HEK293 (cell line): ENCODE measurements at regions not wholly inside any gene's neighbourhood (a gene's known extent, or its start where the extent isn't known, plus 50 kb on each side); places are given as distances from the start of the nearest gene placed in this dataset.

Source experiments
- CTCF ChIA-PET: fragments of 350-600 bp; formaldehyde crosslinking; extraction: SDS; loops from one replicate; lab custom pipeline; 2021; ENCODE audit warnings: antibody characterized with exemption; lab: Yijun Ruan, JAX
- POLR2A ChIA-PET: fragments of 300-600 bp; formaldehyde crosslinking; extraction: SDS; loops from one replicate; lab custom pipeline; 2020; ENCODE audit warnings: antibody characterized with exemption, inconsistent platforms; lab: Yijun Ruan, JAX
- H3K27ac ChIP-seq: fragments of 200-500 bp; sonication (Bioruptor generic); 2 replicates; pipeline ENCODE4 v1.5.1; 2014; ENCODE audit warnings: low read depth, low read length, control low read depth, inconsistent platforms; ENCODE audit errors: extremely low read depth
- H3K36me3 ChIP-seq, 2 experiments: fragments of 200-500 bp in 1 of 2; sonication (Bioruptor generic) in 1 of 2; 1 replicate in 1 of 2; 2 replicates in 1 of 2; pipeline ENCODE4 v1.5.1; 2014 to 2017; ENCODE audit warnings: inconsistent platforms in 2 of 2, low read length in 2 of 2; ENCODE audit not compliant: control insufficient read depth in 2 of 2, insufficient read depth in 1 of 2
- H3K4me1 ChIP-seq: fragments of 200-500 bp; sonication (Bioruptor generic); 2 replicates; pipeline ENCODE4 v1.5.1; 2014; ENCODE audit warnings: mild to moderate bottlenecking, low read length, inconsistent platforms; ENCODE audit not compliant: control insufficient read depth, insufficient read depth
- H3K4me3 ChIP-seq: 2 replicates; pipeline ENCODE4 v1.5.1; 2011; ENCODE audit warnings: low read depth, mild to moderate bottlenecking, control low read depth, low read length, moderate library complexity
- H3K9me3 ChIP-seq: fragments of 200-500 bp; sonication (Bioruptor generic); 2 replicates; pipeline ENCODE4 v1.5.1; 2014; ENCODE audit warnings: low read depth, low read length, inconsistent platforms; ENCODE audit not compliant: control insufficient read depth, insufficient read depth
- AEBP2 ChIP-seq: fragments of 450-650 bp; formaldehyde crosslinking; IDR thresholded peaks from 2 replicates; pipeline ENCODE4 v1.5.1; 2016; ENCODE audit warnings: missing biosample characterization, missing genetic modification characterization, borderline replicate concordance
- TRIM28 ChIP-seq: IDR thresholded peaks from 2 replicates; pipeline ENCODE4 v1.6.1; 2011; ENCODE audit warnings: low read length, control low read depth, borderline replicate concordance
- YY2 ChIP-seq: fragments of 450-650 bp; formaldehyde crosslinking; IDR thresholded peaks from 2 replicates; pipeline ENCODE4 v1.5.1; 2016; ENCODE audit warnings: missing biosample characterization, missing genetic modification characterization
- ZBTB1 ChIP-seq: fragments of 450-650 bp; formaldehyde crosslinking; IDR thresholded peaks from 2 replicates; pipeline ENCODE4 v1.5.1; 2016; ENCODE audit warnings: missing biosample characterization, missing genetic modification characterization
- ZBTB17 ChIP-seq: fragments of 450-650 bp; formaldehyde crosslinking; IDR thresholded peaks from 2 replicates; pipeline ENCODE4 v1.5.1; 2016; ENCODE audit warnings: missing biosample characterization, missing genetic modification characterization
- ZIC2 ChIP-seq: fragments of 450-650 bp; formaldehyde crosslinking; IDR thresholded peaks from 2 replicates; pipeline ENCODE4 v1.5.1; 2016; ENCODE audit warnings: missing biosample characterization, missing genetic modification characterization
- ZNF214 ChIP-seq: fragments of 450-650 bp; formaldehyde crosslinking; IDR thresholded peaks from 2 replicates; pipeline ENCODE4 v1.5.1; 2017; ENCODE audit warnings: missing biosample characterization, mild to moderate bottlenecking, missing genetic modification characterization, borderline replicate concordance
- ZNF239 ChIP-seq: fragments of 450-650 bp; formaldehyde crosslinking; IDR thresholded peaks from 2 replicates; pipeline ENCODE4 v1.5.1; 2016; ENCODE audit warnings: missing biosample characterization, missing genetic modification characterization
- ZNF274 ChIP-seq, 2 experiments: fragments of 200-500 bp in 1 of 2; fragments of 450-650 bp in 1 of 2; sonication (Bioruptor generic) in 1 of 2; formaldehyde crosslinking in 1 of 2; IDR thresholded peaks; 2 replicates each; pipeline versions ENCODE4 v1.5.1 to v1.6.1; 2014 to 2016; ENCODE audit warnings: borderline replicate concordance in 1 of 2, inconsistent platforms in 1 of 2, low read length in 1 of 2, missing biosample characterization in 1 of 2, missing genetic modification characterization in 1 of 2
- ZNF366 ChIP-seq: fragments of 450-650 bp; formaldehyde crosslinking; conservative IDR thresholded peaks from 2 replicates; pipeline ENCODE4 v1.5.1; 2016; ENCODE audit warnings: missing biosample characterization, missing genetic modification characterization
- ZNF707 ChIP-seq: fragments of 450-650 bp; formaldehyde crosslinking; IDR thresholded peaks from 2 replicates; pipeline ENCODE4 v1.5.1; 2016; ENCODE audit warnings: missing biosample characterization, missing genetic modification characterization
- TF ChIP-seq, protein P1 (sequence below): sonication (generic); formaldehyde crosslinking; IDR thresholded peaks from 2 replicates; pipeline ENCODE4 v1.8.1; 2022; ENCODE audit warnings: mild to moderate bottlenecking, moderate library complexity, missing genetic modification reagents
- TF ChIP-seq, protein P2 (sequence below): fragments of 450-650 bp; formaldehyde crosslinking; IDR thresholded peaks from 2 replicates; pipeline ENCODE4 v1.5.1; 2017; ENCODE audit warnings: missing biosample characterization, mild to moderate bottlenecking, missing genetic modification characterization, moderate library complexity
- TF ChIP-seq, protein P3 (sequence below): fragments of 450-650 bp; formaldehyde crosslinking; IDR thresholded peaks from 2 replicates; pipeline ENCODE4 v1.5.1; 2016; ENCODE audit warnings: missing biosample characterization, missing genetic modification characterization
- TF ChIP-seq, protein P4 (sequence below): fragments of 450-650 bp; formaldehyde crosslinking; IDR thresholded peaks from 2 replicates; pipeline ENCODE4 v1.5.1; 2016; ENCODE audit warnings: missing biosample characterization, missing genetic modification characterization
- TF ChIP-seq, protein P5 (sequence below): fragments of 450-650 bp; formaldehyde crosslinking; IDR thresholded peaks from 2 replicates; pipeline ENCODE4 v1.5.1; 2016; ENCODE audit warnings: missing biosample characterization, missing genetic modification characterization

GRCh38 chr17:79468183-79468944 is 142.5 kb downstream of the RBFOX3 start:
- POLR2A ChIA-PET: no interaction called here
- TF ChIP-seq ZNF239 (tag by site-specific recombination): no peak
- peak; percentile 94 for TF ChIP-seq ZNF366 (tag by site-specific recombination)
- peak; percentile 100 for TF ChIP-seq ZBTB17 (tag by site-specific recombination)
- TF ChIP-seq, all 188 proteins: peak for 2
- Histone ChIP-seq H3K4me1 (no peaks in the 10 kb centered on the region), H3K36me3 (no peaks in the 10 kb centered on the region), H3K4me3 (no peak overlapping the region), H3K27ac (no peak overlapping the region), H3K9me3 (no peaks in the 10 kb centered on the region)
- CTCF ChIA-PET: no interaction called here

DNA sequence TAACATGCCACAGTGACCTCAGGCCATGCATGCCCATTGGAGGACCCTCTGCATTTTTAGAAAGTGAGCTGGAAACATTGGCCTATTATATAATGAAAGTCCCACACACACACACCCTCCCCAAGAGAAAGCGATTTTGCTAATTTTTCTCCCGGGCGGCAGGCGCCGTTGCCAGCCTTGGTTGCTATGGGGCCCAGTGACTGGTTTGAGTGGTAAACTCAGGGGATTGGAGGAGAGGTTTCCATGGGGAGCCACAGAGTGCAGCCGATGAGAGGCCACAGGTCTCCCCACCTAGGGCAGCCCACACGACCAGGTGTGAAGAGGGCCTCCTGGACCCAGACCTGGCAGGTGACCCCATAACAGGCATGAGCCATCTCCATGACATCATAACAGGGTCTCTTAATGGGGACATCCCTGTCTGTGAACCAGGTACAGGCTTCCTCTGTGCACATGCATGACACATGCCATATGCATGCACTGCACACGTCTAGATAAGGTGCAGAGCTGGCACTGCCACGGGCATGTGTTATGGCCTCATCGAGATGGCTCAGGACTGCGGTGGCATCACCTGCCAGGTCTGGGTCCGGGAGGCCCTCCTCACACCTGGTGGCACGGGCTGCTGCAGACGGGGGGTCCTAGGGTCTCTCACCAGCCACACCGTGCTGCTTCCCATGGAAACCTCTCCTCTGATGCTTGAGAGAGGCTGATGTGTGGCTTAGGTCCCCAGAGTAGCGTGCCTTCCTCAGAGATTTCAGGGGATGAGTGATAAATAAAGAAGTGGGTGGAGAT is 144.1 kb downstream of the RBFOX3 start:
- POLR2A ChIA-PET: no interaction called here
- CTCF ChIA-PET: no interaction called here
- Histone ChIP-seq H3K4me1 (no peaks in the 10 kb centered on the region), H3K9me3 (no peaks in the 10 kb centered on the region), H3K36me3 (no peaks in the 10 kb centered on the region), H3K4me3 (no peak overlapping the region), H3K27ac (no peak overlapping the region)
- TF ChIP-seq TRIM28 (no peak), ZNF214 (tag by site-specific recombination) (no peak), AEBP2 (tag by site-specific recombination) (no peak), ZNF274 (IDR thresholded peaks at IDR 0.05; ENCODE audit: low read length) (no peak), ZNF274 (tag by site-specific recombination; IDR thresholded peaks at IDR 0.05; ENCODE audit: borderline replicate concordance) (no peak), ZIC2 (no peak), YY2 (tag by site-specific recombination) (no peak), ZBTB1 (tag by site-specific recombination) (no peak)
- TF ChIP-seq, protein P1, sequence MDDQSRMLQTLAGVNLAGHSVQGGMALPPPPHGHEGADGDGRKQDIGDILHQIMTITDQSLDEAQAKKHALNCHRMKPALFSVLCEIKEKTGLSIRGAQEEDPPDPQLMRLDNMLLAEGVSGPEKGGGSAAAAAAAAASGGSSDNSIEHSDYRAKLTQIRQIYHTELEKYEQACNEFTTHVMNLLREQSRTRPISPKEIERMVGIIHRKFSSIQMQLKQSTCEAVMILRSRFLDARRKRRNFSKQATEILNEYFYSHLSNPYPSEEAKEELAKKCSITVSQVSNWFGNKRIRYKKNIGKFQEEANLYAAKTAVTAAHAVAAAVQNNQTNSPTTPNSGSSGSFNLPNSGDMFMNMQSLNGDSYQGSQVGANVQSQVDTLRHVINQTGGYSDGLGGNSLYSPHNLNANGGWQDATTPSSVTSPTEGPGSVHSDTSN (CRISPR knock-in tag): no peak
- TF ChIP-seq, protein P2, sequence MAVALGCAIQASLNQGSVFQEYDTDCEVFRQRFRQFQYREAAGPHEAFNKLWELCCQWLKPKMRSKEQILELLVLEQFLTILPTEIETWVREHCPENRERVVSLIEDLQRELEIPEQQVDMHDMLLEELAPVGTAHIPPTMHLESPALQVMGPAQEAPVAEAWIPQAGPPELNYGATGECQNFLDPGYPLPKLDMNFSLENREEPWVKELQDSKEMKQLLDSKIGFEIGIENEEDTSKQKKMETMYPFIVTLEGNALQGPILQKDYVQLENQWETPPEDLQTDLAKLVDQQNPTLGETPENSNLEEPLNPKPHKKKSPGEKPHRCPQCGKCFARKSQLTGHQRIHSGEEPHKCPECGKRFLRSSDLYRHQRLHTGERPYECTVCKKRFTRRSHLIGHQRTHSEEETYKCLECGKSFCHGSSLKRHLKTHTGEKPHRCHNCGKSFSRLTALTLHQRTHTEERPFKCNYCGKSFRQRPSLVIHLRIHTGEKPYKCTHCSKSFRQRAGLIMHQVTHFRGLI (tag by site-specific recombination): no peak
- TF ChIP-seq, protein P3, sequence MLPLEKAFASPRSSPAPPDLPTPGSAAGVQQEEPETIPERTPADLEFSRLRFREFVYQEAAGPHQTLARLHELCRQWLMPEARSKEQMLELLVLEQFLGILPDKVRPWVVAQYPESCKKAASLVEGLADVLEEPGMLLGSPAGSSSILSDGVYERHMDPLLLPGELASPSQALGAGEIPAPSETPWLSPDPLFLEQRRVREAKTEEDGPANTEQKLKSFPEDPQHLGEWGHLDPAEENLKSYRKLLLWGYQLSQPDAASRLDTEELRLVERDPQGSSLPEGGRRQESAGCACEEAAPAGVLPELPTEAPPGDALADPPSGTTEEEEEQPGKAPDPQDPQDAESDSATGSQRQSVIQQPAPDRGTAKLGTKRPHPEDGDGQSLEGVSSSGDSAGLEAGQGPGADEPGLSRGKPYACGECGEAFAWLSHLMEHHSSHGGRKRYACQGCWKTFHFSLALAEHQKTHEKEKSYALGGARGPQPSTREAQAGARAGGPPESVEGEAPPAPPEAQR (tag by site-specific recombination): no peak

GRCh38 chr17:79465681-79466025 is 145.2 kb downstream of the RBFOX3 start:
- CTCF ChIA-PET: no interaction called here
- Histone ChIP-seq H3K4me1 (no peaks in the 10 kb centered on the region), H3K36me3 (no peaks in the 10 kb centered on the region), H3K27ac (no peak overlapping the region), H3K4me3 (no peak overlapping the region), H3K9me3 (no peaks in the 10 kb centered on the region)
- POLR2A ChIA-PET: no interaction called here
- TF ChIP-seq ZNF707 (tag by site-specific recombination): no peak
- TF ChIP-seq, protein P4, sequence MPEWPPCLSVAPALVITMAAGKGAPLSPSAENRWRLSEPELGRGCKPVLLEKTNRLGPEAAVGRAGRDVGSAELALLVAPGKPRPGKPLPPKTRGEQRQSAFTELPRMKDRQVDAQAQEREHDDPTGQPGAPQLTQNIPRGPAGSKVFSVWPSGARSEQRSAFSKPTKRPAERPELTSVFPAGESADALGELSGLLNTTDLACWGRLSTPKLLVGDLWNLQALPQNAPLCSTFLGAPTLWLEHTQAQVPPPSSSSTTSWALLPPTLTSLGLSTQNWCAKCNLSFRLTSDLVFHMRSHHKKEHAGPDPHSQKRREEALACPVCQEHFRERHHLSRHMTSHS (tag by site-specific recombination): no peak
- TF ChIP-seq, protein P5, sequence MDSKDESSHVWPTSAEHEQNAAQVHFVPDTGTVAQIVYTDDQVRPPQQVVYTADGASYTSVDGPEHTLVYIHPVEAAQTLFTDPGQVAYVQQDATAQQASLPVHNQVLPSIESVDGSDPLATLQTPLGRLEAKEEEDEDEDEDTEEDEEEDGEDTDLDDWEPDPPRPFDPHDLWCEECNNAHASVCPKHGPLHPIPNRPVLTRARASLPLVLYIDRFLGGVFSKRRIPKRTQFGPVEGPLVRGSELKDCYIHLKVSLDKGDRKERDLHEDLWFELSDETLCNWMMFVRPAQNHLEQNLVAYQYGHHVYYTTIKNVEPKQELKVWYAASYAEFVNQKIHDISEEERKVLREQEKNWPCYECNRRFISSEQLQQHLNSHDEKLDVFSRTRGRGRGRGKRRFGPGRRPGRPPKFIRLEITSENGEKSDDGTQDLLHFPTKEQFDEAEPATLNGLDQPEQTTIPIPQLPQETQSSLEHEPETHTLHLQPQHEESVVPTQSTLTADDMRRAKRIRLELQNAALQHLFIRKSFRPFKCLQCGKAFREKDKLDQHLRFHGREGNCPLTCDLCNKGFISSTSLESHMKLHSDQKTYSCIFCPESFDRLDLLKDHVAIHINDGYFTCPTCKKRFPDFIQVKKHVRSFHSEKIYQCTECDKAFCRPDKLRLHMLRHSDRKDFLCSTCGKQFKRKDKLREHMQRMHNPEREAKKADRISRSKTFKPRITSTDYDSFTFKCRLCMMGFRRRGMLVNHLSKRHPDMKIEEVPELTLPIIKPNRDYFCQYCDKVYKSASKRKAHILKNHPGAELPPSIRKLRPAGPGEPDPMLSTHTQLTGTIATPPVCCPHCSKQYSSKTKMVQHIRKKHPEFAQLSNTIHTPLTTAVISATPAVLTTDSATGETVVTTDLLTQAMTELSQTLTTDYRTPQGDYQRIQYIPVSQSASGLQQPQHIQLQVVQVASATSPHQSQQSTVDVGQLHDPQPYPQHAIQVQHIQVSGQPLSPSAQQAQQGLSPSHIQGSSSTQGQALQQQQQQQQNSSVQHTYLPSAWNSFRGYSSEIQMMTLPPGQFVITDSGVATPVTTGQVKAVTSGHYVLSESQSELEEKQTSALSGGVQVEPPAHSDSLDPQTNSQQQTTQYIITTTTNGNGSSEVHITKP (tag by site-specific recombination): no peak
